A549 (cell line): ENCODE measurements at regions not wholly inside any gene's neighbourhood (a gene's known extent, or its start where the extent isn't known, plus 50 kb on each side); places are given as distances from the start of the nearest gene placed in this dataset.

ENCODE experiments used
- CEBPB ChIP-seq, 2 experiments: fragments of >200 bp in 1 of 2; sonication (Bioruptor Twin) in 1 of 2; formaldehyde crosslinking in 1 of 2; IDR thresholded peaks; 2 replicates each; pipeline ENCODE4 v1.6.1; 2012 to 2016
- CTCF ChIP-seq: fragments of >200 bp; sonication (Bioruptor Twin); formaldehyde crosslinking; IDR thresholded peaks from 3 replicates; pipeline ENCODE4 v1.5.1; 2016
- JUNB ChIP-seq: fragments of >200 bp; sonication (Bioruptor Twin); formaldehyde crosslinking; IDR thresholded peaks from 2 replicates; pipeline ENCODE4 v1.6.1; 2016
- POLR2A ChIP-seq: IDR thresholded peaks from 2 replicates; pipeline ENCODE4 v1.6.1; 2012; ENCODE audit warnings: mild to moderate bottlenecking, low read length
- RFX5 ChIP-seq: fragments of 450-650 bp; IDR thresholded peaks from 2 replicates; pipeline ENCODE4 v1.7.1; 2014; ENCODE audit warnings: antibody characterized with exemption, mild to moderate bottlenecking, moderate library complexity
- SREBF2 ChIP-seq: fragments of 450-650 bp; IDR thresholded peaks from 2 replicates; pipeline ENCODE4 v1.6.1; 2014; ENCODE audit warnings: mild to moderate bottlenecking, moderate library complexity
- TP53 ChIP-seq: fragments of 250-450 bp; sonication (Bioruptor Pico); IDR thresholded peaks from 2 replicates; pipeline ENCODE4 v1.5.0; 2021; ENCODE audit warnings: mild to moderate bottlenecking, moderate library complexity
- USF2 ChIP-seq: fragments of 450-650 bp; IDR thresholded peaks from 2 replicates; pipeline ENCODE4 v1.6.1; 2014; ENCODE audit warnings: antibody characterized with exemption
- TF ChIP-seq, protein P1 (sequence below): fragments of 150-350 bp; IDR thresholded peaks from 2 replicates; pipeline ENCODE4 v1.6.1; 2014; ENCODE audit warnings: low read depth, mild to moderate bottlenecking, low read length

GRCh38 chr12:126719912-126720705 is 1546.9 kb upstream of the TMEM132C start:
- TF ChIP-seq CTCF (no peak), USF2 (no peak), POLR2A (no peak), JUNB (no peak), CEBPB (IDR thresholded peaks at IDR 0.05) (no peak), SREBF2 (no peak), RFX5 (no peak), TP53 (CRISPR knock-in tag) (no peak)
- TF ChIP-seq, protein P1, sequence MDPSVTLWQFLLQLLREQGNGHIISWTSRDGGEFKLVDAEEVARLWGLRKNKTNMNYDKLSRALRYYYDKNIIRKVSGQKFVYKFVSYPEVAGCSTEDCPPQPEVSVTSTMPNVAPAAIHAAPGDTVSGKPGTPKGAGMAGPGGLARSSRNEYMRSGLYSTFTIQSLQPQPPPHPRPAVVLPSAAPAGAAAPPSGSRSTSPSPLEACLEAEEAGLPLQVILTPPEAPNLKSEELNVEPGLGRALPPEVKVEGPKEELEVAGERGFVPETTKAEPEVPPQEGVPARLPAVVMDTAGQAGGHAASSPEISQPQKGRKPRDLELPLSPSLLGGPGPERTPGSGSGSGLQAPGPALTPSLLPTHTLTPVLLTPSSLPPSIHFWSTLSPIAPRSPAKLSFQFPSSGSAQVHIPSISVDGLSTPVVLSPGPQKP: no peak
